PC-9 (cell line): ENCODE measurements at regions not wholly inside any gene's neighbourhood (a gene's known extent, or its start where the extent isn't known, plus 50 kb on each side); places are given as distances from the start of the nearest gene placed in this dataset.

Experiments used
- EZH2 ChIP-seq: fragments of 200-600 bp; sonication (generic); IDR thresholded peaks from 2 replicates; pipeline ENCODE4 v1.8.0; 2017; ENCODE audit warnings: antibody characterized with exemption, low read depth
- TF ChIP-seq, protein P1 (sequence below): fragments of 200-600 bp; sonication (generic); conservative IDR thresholded peaks from 2 replicates; pipeline ENCODE4 v1.6.1; 2017; ENCODE audit warnings: mixed run types, antibody characterized with exemption, mild to moderate bottlenecking, moderate library complexity

DNA sequence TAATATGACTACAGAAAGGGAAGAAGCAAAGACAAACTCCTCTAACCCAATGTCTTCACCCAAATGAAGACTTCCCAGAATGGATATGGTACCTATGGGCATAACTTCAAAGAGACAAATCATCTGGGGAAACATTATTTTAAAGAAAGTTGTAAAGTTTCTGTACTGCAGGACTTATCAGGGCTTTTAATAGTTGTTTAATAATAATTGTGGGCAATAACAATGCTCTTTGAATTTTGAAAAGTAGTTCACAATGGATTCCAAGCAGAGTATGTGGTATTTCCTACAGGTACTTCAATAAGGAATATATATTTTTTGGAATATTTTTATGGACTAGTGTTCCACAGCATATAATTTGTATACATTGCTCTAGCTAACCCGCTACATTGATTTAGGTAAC is 503.1 kb downstream of the MCTP2 start:
- TF ChIP-seq, protein P1, sequence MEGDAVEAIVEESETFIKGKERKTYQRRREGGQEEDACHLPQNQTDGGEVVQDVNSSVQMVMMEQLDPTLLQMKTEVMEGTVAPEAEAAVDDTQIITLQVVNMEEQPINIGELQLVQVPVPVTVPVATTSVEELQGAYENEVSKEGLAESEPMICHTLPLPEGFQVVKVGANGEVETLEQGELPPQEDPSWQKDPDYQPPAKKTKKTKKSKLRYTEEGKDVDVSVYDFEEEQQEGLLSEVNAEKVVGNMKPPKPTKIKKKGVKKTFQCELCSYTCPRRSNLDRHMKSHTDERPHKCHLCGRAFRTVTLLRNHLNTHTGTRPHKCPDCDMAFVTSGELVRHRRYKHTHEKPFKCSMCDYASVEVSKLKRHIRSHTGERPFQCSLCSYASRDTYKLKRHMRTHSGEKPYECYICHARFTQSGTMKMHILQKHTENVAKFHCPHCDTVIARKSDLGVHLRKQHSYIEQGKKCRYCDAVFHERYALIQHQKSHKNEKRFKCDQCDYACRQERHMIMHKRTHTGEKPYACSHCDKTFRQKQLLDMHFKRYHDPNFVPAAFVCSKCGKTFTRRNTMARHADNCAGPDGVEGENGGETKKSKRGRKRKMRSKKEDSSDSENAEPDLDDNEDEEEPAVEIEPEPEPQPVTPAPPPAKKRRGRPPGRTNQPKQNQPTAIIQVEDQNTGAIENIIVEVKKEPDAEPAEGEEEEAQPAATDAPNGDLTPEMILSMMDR = no peak
- no peak for TF ChIP-seq EZH2
